IPS DF 6.9 (cell line): ENCODE measurements at regions not wholly inside any gene's neighbourhood (a gene's known extent, or its start where the extent isn't known, plus 50 kb on each side); places are given as distances from the start of the nearest gene placed in this dataset.

Source experiments
- DNase-seq: peaks from one replicate; pipeline ENCODE4 v3.0.0-alpha.2; 2013; ENCODE audit warnings: low read depth, low spot score
- H3K27ac ChIP-seq: one replicate; pipeline ENCODE4 v1.5.1; 2013; ENCODE audit warnings: low read length, control low read depth
- H3K27me3 ChIP-seq: 2 replicates; pipeline ENCODE4 v1.6.1; 2013; ENCODE audit warnings: mild to moderate bottlenecking, low read length; ENCODE audit not compliant: control insufficient read depth, insufficient read depth
- H3K36me3 ChIP-seq: 2 replicates; pipeline ENCODE4 v1.6.1; 2013; ENCODE audit warnings: low read length; ENCODE audit not compliant: control insufficient read depth, insufficient read depth
- H3K4me1 ChIP-seq: 2 replicates; pipeline ENCODE4 v1.6.1; 2013; ENCODE audit warnings: low read length; ENCODE audit not compliant: control insufficient read depth, insufficient read depth
- H3K4me3 ChIP-seq: 2 replicates; pipeline ENCODE4 v1.5.1; 2013; ENCODE audit warnings: mild to moderate bottlenecking, low read length
- H3K9me3 ChIP-seq: 2 replicates; pipeline ENCODE4 v1.6.1; 2013; ENCODE audit warnings: low read length, inconsistent platforms; ENCODE audit not compliant: control insufficient read depth, insufficient read depth
- WGBS: extraction: QIAGEN DNeasy Blood & Tissue Kit; methylation state at CpG from one replicate; pipeline ENCODE4 v1.1.7; 2013; ENCODE audit warnings: mixed read lengths, missing lambda C conversion rate; ENCODE audit not compliant: insufficient read length, insufficient coverage; 5-methylcytosine and 5-hydroxymethylcytosine counted together

DNA sequence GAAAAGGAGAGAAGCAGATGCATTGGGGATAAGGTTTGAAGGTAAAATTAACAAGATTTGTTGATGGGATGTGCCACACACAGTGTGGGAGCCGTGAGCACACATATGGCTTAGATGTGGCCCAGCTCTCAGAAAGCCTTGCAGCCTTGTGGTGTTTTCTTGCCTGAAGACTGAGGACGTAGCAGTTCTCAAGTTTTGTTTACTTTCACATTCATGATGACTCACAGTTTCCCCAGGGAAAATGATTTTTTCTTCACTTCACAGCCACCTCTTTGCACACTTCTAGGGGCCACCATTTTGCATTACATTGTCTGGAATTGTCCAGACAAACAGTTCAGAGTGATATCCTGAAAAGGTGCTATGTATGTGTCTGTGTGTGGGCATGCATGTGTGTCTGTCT lies 126.2 kb downstream of the BASP1 start:
- no peak overlapping the region for H3K4me3 ChIP-seq
- no peaks in the 10 kb centered on the region for H3K9me3 ChIP-seq
- H3K4me1 ChIP-seq = no peaks in the 10 kb centered on the region
- H3K36me3 ChIP-seq = no peaks in the 10 kb centered on the region
- no peak overlapping the region for H3K27ac ChIP-seq
- H3K27me3 ChIP-seq = no peaks in the 10 kb centered on the region
- no peak for DNase-seq
- WGBS = no CpG with 5 or more reads among the region's 2 CpGs

DNA sequence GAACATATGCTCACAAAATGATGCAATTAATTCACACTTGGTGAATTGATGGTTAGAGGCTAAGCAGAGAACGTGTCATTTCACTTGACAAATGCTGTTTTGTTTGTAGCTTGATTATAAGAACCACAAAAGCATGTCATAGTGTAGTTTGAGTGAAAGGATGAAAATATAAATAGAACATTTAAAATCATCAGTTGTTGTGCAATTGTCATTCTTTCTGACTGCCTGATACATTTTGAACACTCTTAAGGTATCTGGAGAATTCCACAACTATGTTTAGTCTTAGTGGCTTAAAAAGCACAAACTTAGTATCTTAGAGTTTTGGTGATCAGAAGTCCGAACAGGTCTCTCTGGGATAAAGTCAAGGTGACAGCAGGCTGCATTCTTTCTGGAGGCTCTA lies 129.4 kb downstream of the BASP1 start:
- Histone ChIP-seq H3K27ac (no peak overlapping the region), H3K36me3 (no peaks in the 10 kb centered on the region), H3K27me3 (no peaks in the 10 kb centered on the region), H3K4me1 (no peaks in the 10 kb centered on the region), H3K9me3 (no peaks in the 10 kb centered on the region), H3K4me3 (no peak overlapping the region)
- DNase-seq = no peak
- WGBS = no CpG with 5 or more reads among the region's 2 CpGs

DNA sequence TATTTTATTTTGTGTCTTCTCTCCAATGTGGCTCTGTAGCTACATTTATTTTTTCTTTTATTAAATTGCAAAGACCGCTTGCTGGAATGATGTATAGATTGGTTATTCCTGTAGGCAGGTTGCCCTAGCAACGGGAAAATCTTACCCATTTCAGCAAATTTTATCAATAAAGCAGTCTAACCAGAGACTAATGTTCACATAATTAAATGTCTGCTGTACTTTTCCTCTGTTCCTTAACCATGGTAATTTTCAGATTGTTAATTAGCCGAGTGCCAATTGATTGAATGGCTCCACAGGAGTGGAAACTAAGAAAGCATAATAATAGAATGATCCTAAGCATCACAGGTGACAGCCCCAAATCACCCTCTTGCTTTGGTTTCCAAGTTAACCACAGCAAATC lies 134.8 kb downstream of the BASP1 start:
- Histone ChIP-seq H3K27ac (no peak overlapping the region), H3K36me3 (no peaks in the 10 kb centered on the region), H3K27me3 (no peaks in the 10 kb centered on the region), H3K4me3 (no peak overlapping the region), H3K9me3 (no peaks in the 10 kb centered on the region), H3K4me1 (no peaks in the 10 kb centered on the region)
- WGBS = no CpG with 5 or more reads among the region's 3 CpGs
- DNase-seq = no peak

DNA sequence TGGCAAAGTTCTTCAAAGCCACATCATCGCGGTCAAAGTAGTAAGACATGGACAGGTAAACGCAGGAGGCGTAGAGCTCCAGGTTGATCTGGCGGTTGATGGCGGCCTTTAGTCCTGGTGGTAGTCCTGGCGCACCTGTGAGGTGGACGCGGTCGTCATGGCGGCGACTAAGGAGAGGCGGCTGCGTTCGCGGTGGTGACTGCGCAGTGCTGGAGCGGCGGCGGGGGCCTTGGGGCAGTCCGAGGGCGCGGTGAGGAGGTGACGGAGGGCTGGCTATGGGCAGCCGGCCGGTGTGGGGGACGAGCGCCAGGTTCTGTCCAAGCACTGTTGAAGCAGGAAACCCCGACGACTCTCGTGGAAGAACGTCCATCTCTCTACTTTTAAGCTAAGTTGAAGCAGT lies 136.8 kb downstream of the BASP1 start:
- no peaks in the 10 kb centered on the region for H3K36me3 ChIP-seq
- no CpG with 5 or more reads among the region's 32 CpGs for WGBS
- H3K9me3 ChIP-seq = no peaks in the 10 kb centered on the region
- no peaks in the 10 kb centered on the region for H3K4me1 ChIP-seq
- H3K4me3 ChIP-seq = no peak overlapping the region
- no peaks in the 10 kb centered on the region for H3K27me3 ChIP-seq
- H3K27ac ChIP-seq = no peak overlapping the region
- no peak for DNase-seq

DNA sequence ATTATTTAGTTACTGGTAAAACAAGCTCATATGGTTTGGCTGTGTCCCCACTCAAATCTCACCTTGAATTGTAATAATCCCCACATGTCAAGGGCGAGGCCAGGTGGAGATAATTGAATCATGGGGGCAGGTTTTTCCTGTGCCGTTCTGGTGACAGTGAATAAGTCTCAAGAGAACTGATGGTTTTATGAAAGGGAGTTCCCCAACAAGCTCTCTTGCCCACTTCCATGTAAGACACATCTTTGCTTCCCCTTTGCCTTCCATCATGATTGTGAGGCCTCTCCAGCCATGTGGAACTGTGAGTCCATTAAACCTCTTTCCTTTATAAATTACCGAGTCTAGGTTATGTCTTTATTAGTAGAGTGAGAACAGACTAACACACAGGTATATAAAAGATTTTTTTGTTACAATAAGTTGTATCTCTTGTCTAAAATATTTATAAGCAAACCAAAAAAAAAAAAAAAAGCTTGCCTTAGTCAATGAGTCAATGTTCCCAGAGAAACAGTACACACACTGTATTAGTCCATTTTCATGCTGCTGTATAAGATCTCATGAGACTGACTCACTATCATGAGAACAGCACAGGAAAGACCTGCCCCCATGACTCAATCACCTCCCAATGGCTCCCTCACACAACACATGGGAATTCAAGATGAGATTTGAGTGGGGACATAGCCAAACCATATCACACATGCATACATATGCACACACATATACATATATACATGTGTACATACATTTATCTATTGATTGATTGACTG lies 138.3 kb downstream of the BASP1 start:
- Histone ChIP-seq H3K9me3 (no peaks in the 10 kb centered on the region), H3K4me1 (no peaks in the 10 kb centered on the region), H3K4me3 (no peak overlapping the region), H3K27me3 (no peaks in the 10 kb centered on the region), H3K36me3 (no peaks in the 10 kb centered on the region), H3K27ac (no peak overlapping the region)
- no peak for DNase-seq
- no CpG with 5 or more reads among the region's 3 CpGs for WGBS

DNA sequence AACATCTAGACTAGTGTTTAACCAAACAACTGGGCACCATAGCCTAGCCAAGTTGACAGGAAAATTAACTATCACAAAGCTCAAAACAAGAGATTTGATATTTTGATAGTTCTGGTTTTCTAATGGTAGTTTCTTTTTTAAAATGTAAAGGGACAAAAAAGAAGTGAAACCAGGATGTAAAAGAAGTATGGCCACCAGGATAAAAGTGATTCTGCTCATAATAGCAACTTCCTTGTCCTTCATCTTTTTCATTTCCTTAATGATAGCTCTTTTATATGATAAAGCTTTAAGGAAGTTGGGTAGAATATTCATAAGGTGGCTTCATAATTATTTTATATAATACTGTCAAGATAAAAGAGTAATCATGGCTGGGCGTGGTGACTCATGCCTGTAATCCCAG lies 139.1 kb downstream of the BASP1 start:
- Histone ChIP-seq H3K27me3 (no peaks in the 10 kb centered on the region), H3K36me3 (no peaks in the 10 kb centered on the region), H3K9me3 (no peaks in the 10 kb centered on the region), H3K4me3 (no peak overlapping the region), H3K27ac (no peak overlapping the region), H3K4me1 (no peaks in the 10 kb centered on the region)
- no peak for DNase-seq
- WGBS = no CpG with 5 or more reads among the region's 1 CpG

DNA sequence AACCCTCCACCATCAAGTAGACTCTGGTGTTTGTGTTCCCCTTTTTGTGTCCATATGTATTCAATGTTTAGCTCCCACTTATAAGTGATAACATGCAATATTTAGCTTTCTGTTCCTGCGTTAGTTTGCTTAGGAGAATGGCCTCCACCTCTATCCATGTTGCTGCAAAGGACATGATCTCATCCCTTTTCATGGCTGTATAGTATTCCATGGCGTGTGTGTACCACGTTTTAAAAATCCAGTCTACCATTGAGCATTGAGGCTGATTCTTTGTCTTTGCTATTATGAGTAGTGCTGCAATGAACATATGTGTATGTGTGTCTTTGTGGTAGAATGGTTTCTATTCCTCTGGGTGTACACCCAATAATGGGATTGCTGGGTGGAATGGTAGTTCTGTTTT lies 140.1 kb downstream of the BASP1 start:
- Histone ChIP-seq H3K27ac (no peak overlapping the region), H3K4me1 (no peaks in the 10 kb centered on the region), H3K4me3 (no peak overlapping the region), H3K9me3 (no peaks in the 10 kb centered on the region), H3K27me3 (no peaks in the 10 kb centered on the region), H3K36me3 (no peaks in the 10 kb centered on the region)
- WGBS = no CpG with 5 or more reads among the region's 3 CpGs
- DNase-seq = no peak

DNA sequence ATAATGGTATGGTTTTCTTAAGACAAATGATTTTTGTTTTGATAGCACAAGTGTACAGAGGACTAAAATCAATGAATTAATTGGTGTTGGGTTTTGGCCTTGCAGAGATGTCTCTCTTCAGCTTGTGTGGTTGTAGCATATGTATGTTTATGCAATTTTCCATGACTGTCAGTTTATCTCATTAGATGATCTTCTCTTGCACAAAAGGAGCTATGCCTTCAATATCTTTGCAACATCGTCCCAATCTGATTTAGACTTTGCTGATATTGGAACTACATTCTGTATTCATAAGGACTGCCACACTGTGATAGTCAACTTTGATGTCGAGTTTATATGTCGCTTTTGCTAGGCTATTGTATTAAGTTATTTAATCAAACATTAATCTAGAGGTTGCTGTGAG lies 140.0 kb upstream of the TAF11L2 start:
- no peak overlapping the region for H3K4me3 ChIP-seq
- no CpG with 5 or more reads among the region's 3 CpGs for WGBS
- no peaks in the 10 kb centered on the region for H3K36me3 ChIP-seq
- no peaks in the 10 kb centered on the region for H3K9me3 ChIP-seq
- no peaks in the 10 kb centered on the region for H3K27me3 ChIP-seq
- no peaks in the 10 kb centered on the region for H3K4me1 ChIP-seq
- DNase-seq = no peak
- no peak overlapping the region for H3K27ac ChIP-seq

DNA sequence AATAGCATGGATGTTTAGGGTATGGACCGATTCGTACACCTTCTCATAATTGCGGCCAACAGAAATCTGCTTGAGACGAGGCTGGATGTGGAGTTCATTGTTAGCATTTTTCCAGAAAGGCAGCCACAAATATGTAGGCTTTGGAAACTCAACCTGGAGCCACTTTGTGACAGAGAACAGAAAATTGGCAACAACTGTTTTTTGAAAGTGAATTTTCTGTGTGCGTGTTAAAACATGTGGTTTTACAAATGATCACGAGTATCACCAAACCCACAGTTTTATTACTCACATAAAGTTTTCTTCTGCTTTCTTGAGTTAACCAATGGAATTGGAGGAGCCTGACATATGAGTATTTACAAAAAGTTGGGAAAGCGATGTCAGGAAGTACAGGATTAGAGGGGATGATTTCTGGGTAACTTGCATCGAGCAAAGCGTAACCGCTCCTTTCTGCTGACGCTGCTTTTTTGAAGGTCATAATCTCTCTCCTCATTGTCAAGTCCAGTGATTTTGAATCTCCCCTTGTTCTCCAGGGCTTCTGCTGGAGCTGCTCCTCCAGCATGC lies 138.5 kb upstream of the TAF11L2 start:
- Histone ChIP-seq H3K9me3 (no peaks in the 10 kb centered on the region), H3K36me3 (no peaks in the 10 kb centered on the region), H3K27ac (no peak overlapping the region), H3K4me3 (no peak overlapping the region), H3K27me3 (no peaks in the 10 kb centered on the region), H3K4me1 (no peaks in the 10 kb centered on the region)
- no peak for DNase-seq
- no CpG with 5 or more reads among the region's 11 CpGs for WGBS

DNA sequence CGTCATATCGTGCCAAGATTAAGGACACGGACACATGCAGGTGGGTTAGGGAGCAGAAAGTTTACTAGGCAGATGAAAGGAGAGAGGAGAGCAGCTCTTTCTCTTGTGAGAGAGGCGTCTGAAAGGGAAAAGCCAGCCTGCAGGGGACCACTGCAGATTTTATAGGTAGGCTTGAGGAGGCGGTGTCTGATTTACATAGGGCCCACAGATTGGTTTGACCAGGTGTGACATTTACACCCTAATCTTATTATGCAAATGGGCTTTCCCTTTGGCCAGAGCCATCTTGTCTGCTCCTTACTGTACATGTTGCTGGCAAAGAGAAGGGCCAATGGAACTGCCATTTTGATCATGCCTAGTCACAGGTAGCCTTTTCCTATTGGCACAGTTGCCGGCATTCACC lies 137.2 kb upstream of the TAF11L2 start:
- Histone ChIP-seq H3K36me3 (no peaks in the 10 kb centered on the region), H3K9me3 (no peaks in the 10 kb centered on the region), H3K27me3 (no peaks in the 10 kb centered on the region), H3K4me3 (no peak overlapping the region), H3K27ac (no peak overlapping the region), H3K4me1 (no peaks in the 10 kb centered on the region)
- no peak for DNase-seq
- no CpG with 5 or more reads among the region's 6 CpGs for WGBS

DNA sequence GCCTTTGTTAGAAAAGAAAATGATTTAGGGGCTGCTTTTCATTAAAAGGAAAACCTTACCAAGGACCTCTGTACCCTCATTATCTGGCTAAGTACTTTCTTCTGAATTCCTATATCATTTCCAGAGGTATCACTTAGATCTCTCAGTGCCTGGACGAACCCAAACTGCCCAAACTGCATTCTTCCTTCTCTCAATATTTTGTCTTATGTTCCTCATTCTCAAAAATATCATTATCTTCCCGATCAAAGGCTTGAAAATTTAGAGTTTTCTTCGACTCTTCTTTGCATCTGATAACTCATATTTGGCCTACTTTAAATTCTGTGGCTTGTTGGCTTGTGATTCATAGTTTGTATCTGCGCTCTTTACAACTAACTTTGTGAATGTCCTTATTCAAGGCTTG lies 136.7 kb upstream of the TAF11L2 start:
- Histone ChIP-seq H3K4me3 (no peak overlapping the region), H3K36me3 (no peaks in the 10 kb centered on the region), H3K27me3 (no peaks in the 10 kb centered on the region), H3K9me3 (no peaks in the 10 kb centered on the region), H3K4me1 (no peaks in the 10 kb centered on the region), H3K27ac (no peak overlapping the region)
- DNase-seq = no peak
- WGBS = 100% methylated on average over 1 of the region's 4 CpGs
